H1 (cell line): ENCODE measurements at regions not wholly inside any gene's neighbourhood (a gene's known extent, or its start where the extent isn't known, plus 50 kb on each side); places are given as distances from the start of the nearest gene placed in this dataset.
A peak's percentile ranks its signal among the peaks of the same experiment; 100 is the strongest.

ENCODE experiments used
- CTCF ChIA-PET: fragments of 300-600 bp; sonication (Branson Sonifier 250); formaldehyde crosslinking; loops from one replicate; lab custom pipeline; 2021; ENCODE audit not compliant: partially characterized antibody; lab: Charles Lee
- POLR2A ChIA-PET: fragments of 300-600 bp; sonication (Branson Sonifier 250); formaldehyde crosslinking; loops from one replicate; lab custom pipeline; 2021; ENCODE audit warnings: inconsistent platforms; ENCODE audit not compliant: partially characterized antibody; lab: Charles Lee
- DNase-seq, 2 experiments: peaks; one replicate each; pipeline versions ENCODE4 v3.0.0 to v3.0.0-alpha.2; 2010 to 2022; ENCODE audit warnings: low spot score in 2 of 2, low read depth in 1 of 2, mixed read lengths in 1 of 2
- FAIRE-seq: peaks from 2 replicates; lab custom pipeline; 2011; peaks lifted over from hg19 to GRCh38; lab: Jason Lieb, UNC
- H2AFZ ChIP-seq: 2 replicates; pipeline ENCODE4 v1.8.1; 2012; ENCODE audit warnings: low read length, inconsistent platforms
- H2AK5ac ChIP-seq: 2 replicates; pipeline ENCODE4 v1.6.1; 2013; ENCODE audit warnings: low read depth, low read length
- H2BK120ac ChIP-seq: replicated peaks from 2 replicates; pipeline ENCODE3; 2013; ENCODE audit warnings: low read depth, low read length, inconsistent platforms
- H2BK12ac ChIP-seq: 2 replicates; pipeline ENCODE4 v1.6.1; 2013; ENCODE audit warnings: low read depth, low read length
- H2BK15ac ChIP-seq: 2 replicates; pipeline ENCODE4 v1.6.1; 2013; ENCODE audit warnings: low read length
- H2BK20ac ChIP-seq: 2 replicates; pipeline ENCODE4 v1.6.1; 2013; ENCODE audit warnings: low read length
- H2BK5ac ChIP-seq: 2 replicates; pipeline ENCODE4 v1.6.1; 2013; ENCODE audit warnings: low read depth, low read length
- H3K14ac ChIP-seq: 2 replicates; pipeline ENCODE4 v1.6.1; 2013; ENCODE audit warnings: inconsistent platforms; ENCODE audit not compliant: insufficient read length
- H3K18ac ChIP-seq: 2 replicates; pipeline ENCODE4 v1.6.1; 2013; ENCODE audit warnings: low read length; ENCODE audit errors: extremely low read depth
- H3K23ac ChIP-seq: 2 replicates; pipeline ENCODE4 v1.6.1; 2013; ENCODE audit warnings: inconsistent platforms; ENCODE audit not compliant: insufficient read length
- H3K23me2 ChIP-seq: 2 replicates; pipeline ENCODE4 v1.6.1; 2013; ENCODE audit warnings: low read depth, low read length
- H3K27ac ChIP-seq: 2 replicates; pipeline ENCODE4 v1.6.1; 2011; ENCODE audit warnings: low read depth, low read length, inconsistent platforms
- H3K27me3 ChIP-seq, 4 experiments: replicated peaks in 1 of 4; 1 replicate in 1 of 4; 2 replicates in 3 of 4; pipeline versions ENCODE4 v1.6.1 to v1.8.1; 2011 to 2013; ENCODE audit warnings: low read length in 3 of 4, mild to moderate bottlenecking in 3 of 4, inconsistent platforms in 2 of 4, mixed read lengths in 2 of 4, moderate library complexity in 1 of 4; ENCODE audit not compliant: control insufficient read depth in 3 of 4, insufficient read depth in 3 of 4; ENCODE audit errors: extremely low read depth in 1 of 4
- H3K36me3 ChIP-seq, 4 experiments: 2 replicates each; pipeline versions ENCODE4 v1.6.1 to v1.8.1; 2011 to 2013; ENCODE audit warnings: mild to moderate bottlenecking in 4 of 4, low read length in 3 of 4, moderate library complexity in 2 of 4, control low read depth in 1 of 4, inconsistent platforms in 1 of 4; ENCODE audit not compliant: insufficient read depth in 4 of 4, control insufficient read depth in 2 of 4
- H3K4ac ChIP-seq: replicated peaks from 2 replicates; pipeline ENCODE3; 2013; ENCODE audit warnings: low read length, low read depth, mixed read lengths, inconsistent platforms; ENCODE audit not compliant: insufficient read length
- H3K4me1 ChIP-seq, 4 experiments: replicated peaks in 1 of 4; 1 replicate in 1 of 4; 2 replicates in 3 of 4; pipeline versions ENCODE4 v1.6.1 to v1.8.1; 2011 to 2013; ENCODE audit warnings: low read length in 3 of 4, inconsistent platforms in 2 of 4, mixed read lengths in 1 of 4; ENCODE audit not compliant: insufficient read depth in 4 of 4, control insufficient read depth in 3 of 4
- H3K4me2 ChIP-seq, 2 experiments: 2 replicates each; pipeline versions ENCODE4 v1.6.1 to v1.8.1; 2011 to 2013; ENCODE audit warnings: low read depth in 2 of 2, low read length in 2 of 2, control low read depth in 1 of 2, inconsistent platforms in 1 of 2, mild to moderate bottlenecking in 1 of 2; ENCODE audit not compliant: insufficient read depth in 1 of 2
- H3K4me3 ChIP-seq, 4 experiments: fragments of 200-600, 300-600 bp in 1 of 4; sonication (generic), shearing (Covaris generic), sonication (Bioruptor Twin) in 1 of 4; 2 replicates each; pipeline versions ENCODE4 v1.5.1 to v1.8.1; 2011 to 2016; ENCODE audit warnings: low read length in 4 of 4, low read depth in 3 of 4, control low read depth in 2 of 4, inconsistent platforms in 2 of 4, mild to moderate bottlenecking in 2 of 4, mixed read lengths in 1 of 4, moderate library complexity in 1 of 4; ENCODE audit not compliant: insufficient read depth in 2 of 4; ENCODE audit errors: extremely low read depth in 1 of 4
- H3K56ac ChIP-seq: replicated peaks from 2 replicates; pipeline ENCODE3; 2013; ENCODE audit warnings: low read depth, mild to moderate bottlenecking, mixed read lengths, low read length, inconsistent platforms; ENCODE audit not compliant: insufficient read length
- H3K79me1 ChIP-seq: 2 replicates; pipeline ENCODE4 v1.6.1; 2013; ENCODE audit warnings: low read depth, low read length, control low read depth
- H3K79me2 ChIP-seq, 2 experiments: 2 replicates each; pipeline versions ENCODE4 v1.6.1 to v1.8.1; 2012 to 2013; ENCODE audit warnings: low read length in 2 of 2, mild to moderate bottlenecking in 2 of 2, inconsistent platforms in 1 of 2; ENCODE audit not compliant: insufficient read depth in 2 of 2, control insufficient read depth in 1 of 2
- H3K9ac ChIP-seq, 4 experiments: replicated peaks in 1 of 4; 1 replicate in 1 of 4; 2 replicates in 3 of 4; pipeline versions ENCODE4 v1.6.1 to v1.8.1; 2011 to 2013; ENCODE audit warnings: low read depth in 3 of 4, low read length in 3 of 4, control low read depth in 2 of 4, mild to moderate bottlenecking in 2 of 4, moderate library complexity in 2 of 4, inconsistent platforms in 1 of 4; ENCODE audit errors: extremely low read depth in 1 of 4
- H3K9me3 ChIP-seq, 2 experiments: 2 replicates each; pipeline versions ENCODE4 v1.6.1 to v1.8.1; 2012 to 2013; ENCODE audit warnings: mild to moderate bottlenecking in 2 of 2, moderate library complexity in 2 of 2, control low read depth in 1 of 2, inconsistent platforms in 1 of 2, low read depth in 1 of 2, low read length in 1 of 2, mixed read lengths in 1 of 2; ENCODE audit not compliant: insufficient read depth in 2 of 2
- H4K20me1 ChIP-seq, 2 experiments: replicated peaks in 1 of 2; 2 replicates each; pipeline versions ENCODE3 to v1.8.1; 2011 to 2013; ENCODE audit warnings: inconsistent platforms in 2 of 2, low read length in 2 of 2, mild to moderate bottlenecking in 1 of 2; ENCODE audit not compliant: insufficient read depth in 2 of 2, control insufficient read depth in 1 of 2
- H4K5ac ChIP-seq: 2 replicates; pipeline ENCODE4 v1.6.1; 2013; ENCODE audit warnings: low read length, low read depth, mixed read lengths, inconsistent platforms; ENCODE audit not compliant: insufficient read length
- H4K8ac ChIP-seq: 2 replicates; pipeline ENCODE4 v1.8.0; 2013; ENCODE audit warnings: mild to moderate bottlenecking, moderate library complexity, low read length, inconsistent platforms; ENCODE audit not compliant: insufficient read depth; ENCODE audit errors: extremely low read depth
- H4K91ac ChIP-seq: replicated peaks from 2 replicates; pipeline ENCODE3; 2013; ENCODE audit warnings: low read length, mixed read lengths, inconsistent platforms; ENCODE audit not compliant: insufficient read length
- BACH1 ChIP-seq: IDR thresholded peaks from 2 replicates; pipeline ENCODE4 v1.6.1; 2012; ENCODE audit warnings: low read length, improper control_type of control experiment
- BCL11A ChIP-seq, 2 experiments: IDR thresholded peaks; one replicate each; pipeline ENCODE4 v1.6.1; 2011; ENCODE audit warnings: low read depth in 2 of 2, low read length in 2 of 2, mild to moderate bottlenecking in 2 of 2
- CHD1 ChIP-seq: IDR thresholded peaks from 2 replicates; pipeline ENCODE4 v1.6.1; 2012; ENCODE audit warnings: low read depth, low read length, improper control_type of control experiment
- FOSL1 ChIP-seq: IDR thresholded peaks from 2 replicates; pipeline ENCODE4 v1.6.1; 2011; ENCODE audit warnings: mild to moderate bottlenecking, low read depth, low read length, moderate library complexity; ENCODE audit not compliant: insufficient read depth
- GTF2F1 ChIP-seq: IDR thresholded peaks from 2 replicates; pipeline ENCODE4 v1.6.1; 2012; ENCODE audit warnings: low read depth, low read length, improper control_type of control experiment, borderline replicate concordance
- KDM1A ChIP-seq: fragments of 200-600, 300-600 bp; sonication (generic); IDR thresholded peaks from 2 replicates; pipeline ENCODE4 v1.7.1; 2016; ENCODE audit warnings: mild to moderate bottlenecking, low read length, borderline replicate concordance
- NANOG ChIP-seq: IDR thresholded peaks from 2 replicates; pipeline ENCODE4 v1.6.1; 2011; ENCODE audit warnings: low read length, low read depth, mild to moderate bottlenecking, inconsistent platforms; ENCODE audit not compliant: insufficient read depth, poor library complexity, severe bottlenecking
- RFX5 ChIP-seq: IDR thresholded peaks from 2 replicates; pipeline ENCODE4 v1.6.1; 2011; ENCODE audit warnings: low read depth, low read length, improper control_type of control experiment, borderline replicate concordance
- SUZ12 ChIP-seq: fragments of 200-600 bp; sonication (generic); IDR thresholded peaks from 2 replicates; pipeline ENCODE4 v1.6.1; 2012; ENCODE audit warnings: mild to moderate bottlenecking, inconsistent platforms, low read length, moderate library complexity, mixed read lengths
- TBP ChIP-seq: IDR thresholded peaks from 2 replicates; pipeline ENCODE4 v1.6.1; 2011; ENCODE audit warnings: low read depth, low read length, improper control_type of control experiment
- TCF12 ChIP-seq: IDR thresholded peaks from 2 replicates; pipeline ENCODE4 v1.6.1; 2011; ENCODE audit warnings: low read depth, mild to moderate bottlenecking, low read length
- WGBS, 2 experiments: shearing (Covaris generic) in 1 of 2; methylation state at CpG; one replicate each; pipeline versions ENCODE4 v1.1.6 to v1.1.7; 2013 to 2015; ENCODE audit warnings: low lambda C conversion rate in 2 of 2, mixed read lengths in 2 of 2, inconsistent platforms in 1 of 2, low coverage in 1 of 2, missing lambda C conversion rate in 1 of 2; ENCODE audit not compliant: insufficient replicate concordance in 2 of 2, insufficient coverage in 1 of 2, insufficient read length in 1 of 2; ENCODE audit errors: extremely low coverage in 1 of 2, missing lambda C conversion rate in 1 of 2; 5-methylcytosine and 5-hydroxymethylcytosine counted together
- TF ChIP-seq, protein P1 (sequence below): IDR thresholded peaks from 2 replicates; pipeline ENCODE4 v1.6.1; 2012; ENCODE audit warnings: inconsistent platforms
- TF ChIP-seq, protein P2 (sequence below): IDR thresholded peaks from 2 replicates; pipeline ENCODE4 v1.6.1; 2011; ENCODE audit warnings: low read length, improper control_type of control experiment

DNA sequence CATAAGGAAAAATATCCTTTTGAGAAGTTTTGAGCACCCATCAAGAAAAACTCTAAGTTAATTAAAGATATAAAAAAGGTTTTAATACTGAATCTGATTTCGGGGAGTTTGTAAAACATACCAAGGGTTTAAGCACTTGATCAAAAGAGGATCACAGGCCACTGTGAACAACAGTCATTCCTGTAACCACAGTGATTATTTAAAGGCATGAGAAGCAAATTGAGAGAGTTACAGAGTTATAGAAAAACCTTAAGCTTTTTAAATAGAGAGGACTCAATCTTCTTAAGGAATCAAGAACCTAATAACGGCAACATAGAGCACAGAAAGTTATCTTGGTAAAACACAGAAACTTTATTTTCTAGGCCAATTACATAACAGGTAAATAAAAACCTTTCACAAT, 831.6 kb downstream of the C6orf118 start:
- TF ChIP-seq GTF2F1 (no peak), BCL11A (IDR thresholded peaks at IDR 0.05; ENCODE audit: low read depth in 2 of 2, low read length in 2 of 2) (no peak), TBP (no peak), FOSL1 (no peak), BACH1 (no peak), CHD1 (no peak), RFX5 (no peak), KDM1A (no peak), NANOG (no peak), TCF12 (no peak), SUZ12 (no peak)
- TF ChIP-seq, protein P1, sequence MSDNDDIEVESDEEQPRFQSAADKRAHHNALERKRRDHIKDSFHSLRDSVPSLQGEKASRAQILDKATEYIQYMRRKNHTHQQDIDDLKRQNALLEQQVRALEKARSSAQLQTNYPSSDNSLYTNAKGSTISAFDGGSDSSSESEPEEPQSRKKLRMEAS: no peak
- TF ChIP-seq, protein P2, sequence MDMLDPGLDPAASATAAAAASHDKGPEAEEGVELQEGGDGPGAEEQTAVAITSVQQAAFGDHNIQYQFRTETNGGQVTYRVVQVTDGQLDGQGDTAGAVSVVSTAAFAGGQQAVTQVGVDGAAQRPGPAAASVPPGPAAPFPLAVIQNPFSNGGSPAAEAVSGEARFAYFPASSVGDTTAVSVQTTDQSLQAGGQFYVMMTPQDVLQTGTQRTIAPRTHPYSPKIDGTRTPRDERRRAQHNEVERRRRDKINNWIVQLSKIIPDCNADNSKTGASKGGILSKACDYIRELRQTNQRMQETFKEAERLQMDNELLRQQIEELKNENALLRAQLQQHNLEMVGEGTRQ: no peak
- TF ChIP-seq, all 59 proteins: peak for 0
- no peak overlapping the region for H3K18ac ChIP-seq
- H3K56ac ChIP-seq: no peak overlapping the region
- H3K4me3 ChIP-seq: peak overlapping the region in 1 of 4 experiments; percentile 25; a peak in 1 of 8 replicates
- H2BK15ac ChIP-seq: no peak overlapping the region
- H3K79me2 ChIP-seq: no peaks in the 10 kb centered on the region
- FAIRE-seq (no peak), DNase-seq (no peak)
- H3K23ac ChIP-seq: no peak overlapping the region
- H4K20me1 ChIP-seq: no peaks in the 10 kb centered on the region
- ChIA-PET CTCF (no interaction called here), POLR2A (no interaction called here)
- no peak overlapping the region for H2BK12ac ChIP-seq
- H4K5ac ChIP-seq: peak overlapping the region; percentile 36
- H3K27me3 ChIP-seq: no peaks in the 10 kb centered on the region
- no peak overlapping the region for H2BK120ac ChIP-seq
- no peak overlapping the region for H3K27ac ChIP-seq
- H3K79me1 ChIP-seq: no peaks in the 10 kb centered on the region
- H3K4me1 ChIP-seq: peaks cover 0 to 5% (median 0%) of the 10 kb centered on the region in 4 experiments; a peak in 2 of 7 replicates
- H3K36me3 ChIP-seq: peaks cover 0 to 4% (median 1%) of the 10 kb centered on the region in 4 experiments; a peak in 3 of 8 replicates
- no peak overlapping the region for H2AFZ ChIP-seq
- H2BK5ac ChIP-seq: no peak overlapping the region
- H3K9ac ChIP-seq: no peak overlapping the region
- no peaks in the 10 kb centered on the region for H3K23me2 ChIP-seq
- no peak overlapping the region for H3K4me2 ChIP-seq
- H2AK5ac ChIP-seq: no peak overlapping the region
- no peak overlapping the region for H4K8ac ChIP-seq
- H3K9me3 ChIP-seq: peaks cover 6 to 9% of the 10 kb centered on the region in 2 experiments
- no peak overlapping the region for H3K14ac ChIP-seq
- WGBS, 2 experiments: 46% methylated on average over 2 of the region's 2 CpGs; no CpG with 5 or more reads in 1 of the 2 experiments
- H4K91ac ChIP-seq: no peak overlapping the region
- no peak overlapping the region for H2BK20ac ChIP-seq
- H3K4ac ChIP-seq: no peak overlapping the region
